Neural crest cell (in vitro differentiated cells): ENCODE measurements at regions not wholly inside any gene's neighbourhood (a gene's known extent, or its start where the extent isn't known, plus 50 kb on each side); places are given as distances from the start of the nearest gene placed in this dataset.

Source experiments
- DNase-seq: peaks from one replicate; pipeline ENCODE4 v3.0.0; 2021; ENCODE audit warnings: low read depth, mixed read lengths, low spot score
- H3K27ac Mint-ChIP-seq: one replicate; pipeline ENCODE4 v1.8.0; 2021; ENCODE audit warnings: mild to moderate bottlenecking, mixed read lengths; ENCODE audit not compliant: unreplicated experiment
- H3K27me3 Mint-ChIP-seq: 2 replicates; pipeline ENCODE4 v1.8.0; 2021; ENCODE audit warnings: low read depth, mild to moderate bottlenecking, mixed read lengths
- H3K36me3 Mint-ChIP-seq: 2 replicates; pipeline ENCODE4 v1.8.0; 2021; ENCODE audit warnings: low read depth, mild to moderate bottlenecking, mixed read lengths
- H3K4me1 Mint-ChIP-seq: 2 replicates; pipeline ENCODE4 v1.8.0; 2021; ENCODE audit warnings: mixed read lengths
- H3K4me3 Mint-ChIP-seq: one replicate; pipeline ENCODE4 v1.8.0; 2021; ENCODE audit warnings: mild to moderate bottlenecking, mixed read lengths
- H3K9me3 Mint-ChIP-seq: 2 replicates; pipeline ENCODE4 v1.8.0; 2021; ENCODE audit warnings: mixed read lengths
- TF ChIP-seq, protein P1 (sequence below): fragments of 200-600 bp; sonication (generic); conservative IDR thresholded peaks from 2 replicates; pipeline ENCODE4 v1.5.0; 2021; ENCODE audit warnings: antibody characterized with exemption, mild to moderate bottlenecking

DNA sequence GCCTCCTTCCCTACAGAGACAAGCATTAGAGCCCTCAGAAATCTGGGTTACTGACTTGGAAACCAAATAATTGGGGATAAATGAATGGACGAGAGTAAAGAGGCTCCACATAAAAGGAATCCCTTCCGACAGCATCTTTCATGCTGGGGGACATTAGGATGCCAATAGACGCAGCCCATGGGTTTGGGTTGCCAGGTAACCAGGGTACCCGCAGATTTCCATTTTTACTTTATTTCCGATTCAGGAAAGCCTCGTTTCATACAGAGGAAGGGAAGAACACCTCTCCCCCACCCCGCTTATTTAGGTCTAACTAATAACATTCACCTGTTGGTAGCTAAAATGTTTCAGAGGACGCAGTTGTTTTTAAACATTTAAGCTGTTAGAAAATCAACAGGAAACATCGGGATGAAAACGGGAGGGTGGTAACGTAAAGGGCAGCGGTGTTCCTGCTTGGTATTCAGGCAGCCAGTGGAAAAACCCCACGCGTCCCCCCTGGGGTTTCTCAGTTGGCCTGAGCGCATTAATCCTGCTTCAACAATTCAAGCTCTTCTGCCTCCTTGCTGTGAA, 179.5 kb downstream of the YTHDC2 start:
- Mint-ChIP-seq H3K4me1 (peaks cover 30% of the 10 kb centered on the region), H3K9me3 (no peaks in the 10 kb centered on the region), H3K27me3 (peaks cover 22% of the 10 kb centered on the region), H3K4me3 (peak overlapping the region; percentile 18), H3K36me3 (no peaks in the 10 kb centered on the region), H3K27ac (no peak overlapping the region)
- peak; percentile 34 for DNase-seq
- TF ChIP-seq, protein P1, sequence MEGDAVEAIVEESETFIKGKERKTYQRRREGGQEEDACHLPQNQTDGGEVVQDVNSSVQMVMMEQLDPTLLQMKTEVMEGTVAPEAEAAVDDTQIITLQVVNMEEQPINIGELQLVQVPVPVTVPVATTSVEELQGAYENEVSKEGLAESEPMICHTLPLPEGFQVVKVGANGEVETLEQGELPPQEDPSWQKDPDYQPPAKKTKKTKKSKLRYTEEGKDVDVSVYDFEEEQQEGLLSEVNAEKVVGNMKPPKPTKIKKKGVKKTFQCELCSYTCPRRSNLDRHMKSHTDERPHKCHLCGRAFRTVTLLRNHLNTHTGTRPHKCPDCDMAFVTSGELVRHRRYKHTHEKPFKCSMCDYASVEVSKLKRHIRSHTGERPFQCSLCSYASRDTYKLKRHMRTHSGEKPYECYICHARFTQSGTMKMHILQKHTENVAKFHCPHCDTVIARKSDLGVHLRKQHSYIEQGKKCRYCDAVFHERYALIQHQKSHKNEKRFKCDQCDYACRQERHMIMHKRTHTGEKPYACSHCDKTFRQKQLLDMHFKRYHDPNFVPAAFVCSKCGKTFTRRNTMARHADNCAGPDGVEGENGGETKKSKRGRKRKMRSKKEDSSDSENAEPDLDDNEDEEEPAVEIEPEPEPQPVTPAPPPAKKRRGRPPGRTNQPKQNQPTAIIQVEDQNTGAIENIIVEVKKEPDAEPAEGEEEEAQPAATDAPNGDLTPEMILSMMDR: no peak

DNA sequence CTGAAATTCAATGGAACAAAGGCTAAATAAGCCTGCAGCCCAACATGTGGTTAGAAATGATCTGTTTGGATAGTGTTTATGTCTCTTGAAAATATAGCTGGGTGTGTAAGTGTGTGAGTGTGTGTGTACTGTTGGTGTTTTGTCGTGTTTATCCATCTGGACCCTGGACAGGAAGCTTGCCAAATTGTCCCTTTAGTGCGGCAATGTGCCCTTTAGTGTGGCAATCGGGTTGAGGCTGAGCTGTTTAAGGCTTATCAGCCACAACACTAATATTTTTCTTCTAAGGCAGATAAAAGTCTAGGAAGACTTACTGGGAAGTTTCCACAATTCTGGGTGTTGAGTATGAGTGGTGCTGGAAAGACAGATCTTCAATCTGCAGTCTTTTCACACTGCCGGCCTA, 180.2 kb downstream of the YTHDC2 start:
- TF ChIP-seq, protein P1: no peak
- peaks cover 22% of the 10 kb centered on the region for H3K27me3 Mint-ChIP-seq
- no peaks in the 10 kb centered on the region for H3K36me3 Mint-ChIP-seq
- H3K4me1 Mint-ChIP-seq: peaks cover 30% of the 10 kb centered on the region
- peak overlapping the region; percentile 18 for H3K4me3 Mint-ChIP-seq
- DNase-seq: no peak
- no peaks in the 10 kb centered on the region for H3K9me3 Mint-ChIP-seq
- H3K27ac Mint-ChIP-seq: peak overlapping the region; percentile 69

DNA sequence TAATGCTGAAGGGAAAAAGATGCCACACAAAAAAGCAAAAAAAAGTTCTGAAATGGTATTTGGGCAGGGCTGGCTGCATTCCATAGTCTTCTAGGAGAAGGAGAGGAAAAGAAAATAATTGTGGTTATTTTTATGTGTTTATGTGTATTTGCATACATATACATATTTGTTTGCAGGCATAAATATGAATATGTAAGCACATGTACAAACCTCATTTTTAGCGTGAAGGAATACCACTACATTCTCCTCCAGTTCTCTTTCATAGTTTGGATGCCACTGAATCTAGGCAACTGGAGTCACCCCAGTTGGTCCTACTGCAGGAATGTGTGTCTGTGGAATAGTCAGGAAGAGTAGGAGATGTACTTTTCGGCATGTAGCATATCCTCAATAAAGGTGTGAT, 181.1 kb downstream of the YTHDC2 start:
- Mint-ChIP-seq H3K4me3 (no peak overlapping the region), H3K36me3 (no peaks in the 10 kb centered on the region)
- TF ChIP-seq, protein P1: no peak

DNA sequence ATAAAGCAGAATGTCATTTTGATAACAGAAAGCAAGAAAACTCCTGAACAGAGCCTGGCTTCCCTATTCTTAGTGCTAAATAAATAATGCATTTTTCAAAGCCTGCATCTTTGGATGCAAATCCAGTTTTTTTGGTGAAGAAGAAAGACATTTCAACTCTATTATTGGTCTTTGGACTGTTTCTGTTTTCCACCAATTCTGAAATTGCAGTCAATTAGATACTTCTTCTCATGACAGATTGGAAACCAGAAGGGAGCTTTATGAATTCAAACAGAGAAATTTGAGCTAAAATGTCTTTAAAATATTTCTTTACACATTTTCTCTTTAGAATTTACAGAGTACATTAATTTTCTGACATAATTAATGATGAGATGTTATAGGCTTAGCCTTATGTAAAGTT, 189.8 kb downstream of the YTHDC2 start:
- TF ChIP-seq, protein P1: no peak
- DNase-seq: no peak
- H3K36me3 Mint-ChIP-seq: peaks cover 7% of the 10 kb centered on the region
- no peaks in the 10 kb centered on the region for H3K27me3 Mint-ChIP-seq
- H3K4me1 Mint-ChIP-seq: no peaks in the 10 kb centered on the region
- H3K4me3 Mint-ChIP-seq: no peak overlapping the region
- H3K27ac Mint-ChIP-seq: no peak overlapping the region
- H3K9me3 Mint-ChIP-seq: peaks cover 11% of the 10 kb centered on the region

More for the DNA sequence above, 181.1 kb downstream of the YTHDC2 start:
- Mint-ChIP-seq H3K9me3 (no peaks in the 10 kb centered on the region), H3K27ac (no peak overlapping the region), H3K4me1 (peaks cover 30% of the 10 kb centered on the region), H3K27me3 (peaks cover 22% of the 10 kb centered on the region)
- no peak for DNase-seq

DNA sequence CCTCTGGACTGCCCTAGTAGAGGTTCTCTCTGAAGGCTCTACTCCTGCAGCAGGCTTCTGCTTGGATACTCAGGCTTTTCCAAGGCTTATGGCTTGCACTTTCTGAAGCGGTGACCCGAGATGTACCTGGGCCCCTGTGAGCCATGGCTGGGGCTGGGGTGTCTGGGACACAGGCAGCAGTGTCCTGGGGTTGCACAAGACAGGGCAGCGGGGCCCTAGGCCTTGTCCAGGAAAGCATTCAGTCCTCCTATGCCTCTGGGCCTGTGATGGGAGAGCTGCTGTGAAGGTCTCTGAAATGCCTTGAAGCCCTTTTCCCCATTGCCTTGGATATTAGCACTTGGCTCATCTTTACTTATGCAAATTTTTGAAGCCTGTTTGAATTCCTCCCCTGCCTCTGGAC, 192.2 kb downstream of the YTHDC2 start:
- no peak for DNase-seq
- TF ChIP-seq, protein P1: no peak
- H3K4me3 Mint-ChIP-seq: no peak overlapping the region
- H3K36me3 Mint-ChIP-seq: peaks cover 7% of the 10 kb centered on the region
- peaks cover 11% of the 10 kb centered on the region for H3K9me3 Mint-ChIP-seq
- no peaks in the 10 kb centered on the region for H3K27me3 Mint-ChIP-seq
- H3K27ac Mint-ChIP-seq: no peak overlapping the region
- H3K4me1 Mint-ChIP-seq: no peaks in the 10 kb centered on the region
